H1 (cell line): ENCODE measurements at regions not wholly inside any gene's neighbourhood (a gene's known extent, or its start where the extent isn't known, plus 50 kb on each side); places are given as distances from the start of the nearest gene placed in this dataset.

Source experiments
- ATF2 ChIP-seq: IDR thresholded peaks from 2 replicates; pipeline ENCODE4 v1.6.1; 2012; ENCODE audit warnings: low read length, inconsistent platforms
- CEBPB ChIP-seq: IDR thresholded peaks from 2 replicates; pipeline ENCODE4 v1.6.1; 2012; ENCODE audit warnings: low read depth, low read length
- CREB1 ChIP-seq: IDR thresholded peaks from 2 replicates; pipeline ENCODE4 v1.6.1; 2012; ENCODE audit warnings: inconsistent platforms
- CTCF ChIP-seq, 3 experiments: IDR thresholded peaks; 1 replicate in 2 of 3; 2 replicates in 1 of 3; pipeline versions ENCODE4 v1.5.1 to v1.6.1; 2011; ENCODE audit warnings: low read length in 3 of 3, mild to moderate bottlenecking in 3 of 3, inconsistent platforms in 2 of 3, low read depth in 1 of 3, moderate library complexity in 1 of 3; ENCODE audit not compliant: insufficient read depth in 1 of 3; ENCODE audit errors: control extremely low read depth in 1 of 3
- EP300 ChIP-seq, 2 experiments: IDR thresholded peaks; 1 replicate in 1 of 2; 2 replicates in 1 of 2; pipeline ENCODE4 v1.6.1; 2011 to 2012; ENCODE audit warnings: low read depth in 2 of 2, low read length in 2 of 2, mild to moderate bottlenecking in 2 of 2, borderline replicate concordance in 1 of 2, inconsistent platforms in 1 of 2, moderate library complexity in 1 of 2
- EZH2 ChIP-seq: fragments of 200-600 bp; sonication (generic); IDR thresholded peaks from 2 replicates; pipeline ENCODE4 v1.7.1; 2012; ENCODE audit warnings: low read depth, mild to moderate bottlenecking, moderate library complexity, low read length, inconsistent platforms; ENCODE audit not compliant: severe bottlenecking
- FOSL1 ChIP-seq: IDR thresholded peaks from 2 replicates; pipeline ENCODE4 v1.6.1; 2011; ENCODE audit warnings: mild to moderate bottlenecking, low read depth, low read length, moderate library complexity; ENCODE audit not compliant: insufficient read depth
- JUND ChIP-seq: IDR thresholded peaks from 2 replicates; pipeline ENCODE4 v1.6.1; 2011; ENCODE audit warnings: mild to moderate bottlenecking, improper control_type of control experiment, low read length
- POLR2AphosphoS5 ChIP-seq: IDR thresholded peaks from 2 replicates; pipeline ENCODE4 v1.6.1; 2011; ENCODE audit warnings: low read depth, low read length
- RFX5 ChIP-seq: IDR thresholded peaks from 2 replicates; pipeline ENCODE4 v1.6.1; 2011; ENCODE audit warnings: low read depth, low read length, improper control_type of control experiment, borderline replicate concordance
- YY1 ChIP-seq: IDR thresholded peaks from 2 replicates; pipeline ENCODE4 v1.6.1; 2011; ENCODE audit warnings: low read depth, mild to moderate bottlenecking, low read length
- ZNF274 ChIP-seq: IDR thresholded peaks from 2 replicates; pipeline ENCODE4 v1.7.0; 2012; ENCODE audit warnings: low read length, borderline replicate concordance; ENCODE audit errors: extremely low read depth

- TF ChIP-seq POLR2AphosphoS5 (no peak), ATF2 (no peak), EZH2 (no peak), CTCF (IDR thresholded peaks at IDR 0.05; ENCODE audit: control extremely low read depth in 1 of 3, insufficient read depth in 1 of 3, low read depth in 1 of 3, low read length in 3 of 3) (no peak), FOSL1 (no peak), CREB1 (no peak), RFX5 (no peak), JUND (no peak), CEBPB (no peak), EP300 (IDR thresholded peaks at IDR 0.05; ENCODE audit: borderline replicate concordance in 1 of 2, low read depth in 2 of 2, low read length in 2 of 2) (no peak), ZNF274 (no peak), YY1 (no peak)
Observed at GRCh38 chr13:110802260-110802659, 88.8 kb downstream of the ING1 start.
